ENCODE measurements at regions not wholly inside any gene's neighbourhood (a gene's known extent, or its start where the extent isn't known, plus 50 kb on each side); places are given as distances from the start of the nearest gene placed in this dataset.

DNA sequence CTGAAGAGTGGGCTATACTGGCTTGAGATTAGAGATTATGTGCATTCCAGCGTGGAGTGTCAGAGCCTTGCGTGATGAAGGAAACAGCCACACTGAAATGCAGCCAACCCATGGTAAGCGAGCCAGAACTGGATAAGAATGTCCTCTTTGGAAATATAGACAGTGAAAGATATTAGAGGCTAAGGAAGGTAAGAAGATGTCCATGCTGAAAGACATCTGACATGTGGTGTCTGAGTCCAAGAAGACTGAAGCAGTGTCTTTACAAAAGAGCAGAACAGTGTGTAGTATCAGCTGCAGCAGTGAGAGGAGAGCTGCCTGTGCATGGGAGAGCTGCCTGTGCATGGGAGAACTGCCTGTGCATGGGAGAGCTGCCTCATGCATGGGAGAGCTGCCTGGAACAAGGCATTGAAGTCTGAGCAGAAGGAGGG, 672.2 kb downstream of the DIPK2A start:
- H3K27ac ChIP-seq: no peak overlapping the region
- no peaks in the 10 kb centered on the region for H3K9me3 ChIP-seq
- DNase-seq (ENCODE audit: low spot score in 2 of 2): no peak
- no peaks in the 10 kb centered on the region for H3K27me3 ChIP-seq
- no peak overlapping the region for H3K4me3 ChIP-seq
- TF ChIP-seq, protein P1, sequence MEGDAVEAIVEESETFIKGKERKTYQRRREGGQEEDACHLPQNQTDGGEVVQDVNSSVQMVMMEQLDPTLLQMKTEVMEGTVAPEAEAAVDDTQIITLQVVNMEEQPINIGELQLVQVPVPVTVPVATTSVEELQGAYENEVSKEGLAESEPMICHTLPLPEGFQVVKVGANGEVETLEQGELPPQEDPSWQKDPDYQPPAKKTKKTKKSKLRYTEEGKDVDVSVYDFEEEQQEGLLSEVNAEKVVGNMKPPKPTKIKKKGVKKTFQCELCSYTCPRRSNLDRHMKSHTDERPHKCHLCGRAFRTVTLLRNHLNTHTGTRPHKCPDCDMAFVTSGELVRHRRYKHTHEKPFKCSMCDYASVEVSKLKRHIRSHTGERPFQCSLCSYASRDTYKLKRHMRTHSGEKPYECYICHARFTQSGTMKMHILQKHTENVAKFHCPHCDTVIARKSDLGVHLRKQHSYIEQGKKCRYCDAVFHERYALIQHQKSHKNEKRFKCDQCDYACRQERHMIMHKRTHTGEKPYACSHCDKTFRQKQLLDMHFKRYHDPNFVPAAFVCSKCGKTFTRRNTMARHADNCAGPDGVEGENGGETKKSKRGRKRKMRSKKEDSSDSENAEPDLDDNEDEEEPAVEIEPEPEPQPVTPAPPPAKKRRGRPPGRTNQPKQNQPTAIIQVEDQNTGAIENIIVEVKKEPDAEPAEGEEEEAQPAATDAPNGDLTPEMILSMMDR (IDR thresholded peaks at IDR 0.05): no peak
- no peak for TF ChIP-seq EP300 (IDR thresholded peaks at IDR 0.05)
- TF ChIP-seq POLR2A (IDR thresholded peaks at IDR 0.05): no peak
- H3K36me3 ChIP-seq: no peaks in the 10 kb centered on the region
- 70 to 73% methylated on average over 3 of the region's 3 CpGs for WGBS, 2 donors
- no peaks in the 10 kb centered on the region for H3K4me1 ChIP-seq

DNA sequence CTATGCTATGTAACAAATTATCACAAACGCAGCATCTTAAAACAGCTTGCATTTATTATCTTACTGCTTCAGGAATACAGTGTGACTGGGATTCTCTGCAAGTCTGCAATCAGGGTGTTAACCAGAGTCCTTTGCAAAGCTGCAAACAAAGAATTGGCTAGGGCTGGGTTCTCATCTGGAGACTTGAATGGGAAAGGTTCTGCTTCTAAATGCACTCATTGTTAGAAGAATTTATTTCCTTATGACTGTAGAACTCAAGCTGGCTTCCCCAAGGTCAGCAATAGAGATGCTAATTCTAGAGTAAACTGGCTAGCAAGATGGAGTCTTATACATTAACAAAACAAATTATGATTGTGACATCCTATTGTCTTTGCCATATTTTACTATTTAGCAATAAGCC, 673.7 kb downstream of the DIPK2A start:
- WGBS, 2 donors: 84 to 96% methylated on average over 1 of the region's 1 CpG
- no peak overlapping the region for H3K4me3 ChIP-seq
- TF ChIP-seq POLR2A (IDR thresholded peaks at IDR 0.05) (no peak), EP300 (IDR thresholded peaks at IDR 0.05) (no peak)
- TF ChIP-seq, protein P1 (IDR thresholded peaks at IDR 0.05): no peak
- H3K27me3 ChIP-seq: no peaks in the 10 kb centered on the region
- no peaks in the 10 kb centered on the region for H3K4me1 ChIP-seq
- no peak overlapping the region for H3K27ac ChIP-seq
- H3K36me3 ChIP-seq: no peaks in the 10 kb centered on the region
- H3K9me3 ChIP-seq: no peaks in the 10 kb centered on the region
- no peak for DNase-seq (ENCODE audit: low spot score in 2 of 2)

DNA sequence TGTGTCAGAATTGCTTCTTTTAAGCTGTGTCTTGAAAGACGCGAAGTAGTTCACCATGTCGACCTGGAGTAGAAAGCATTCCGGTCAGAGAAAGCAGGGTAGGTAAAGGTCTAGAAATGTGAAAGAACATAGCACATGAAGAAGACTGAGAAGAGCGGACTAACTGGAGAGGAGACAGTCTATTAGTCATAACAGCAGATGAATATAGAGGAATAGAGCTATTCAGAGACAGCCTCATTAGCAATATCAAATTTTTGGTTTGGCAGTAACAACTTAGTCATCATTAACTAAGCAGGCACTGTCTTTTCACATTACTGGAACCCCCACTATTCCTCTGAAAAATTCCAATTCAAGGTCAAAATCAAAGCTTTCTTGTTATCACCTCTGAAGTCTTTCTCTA, 678.8 kb downstream of the DIPK2A start:
- Histone ChIP-seq H3K4me3 (no peak overlapping the region), H3K9me3 (no peaks in the 10 kb centered on the region), H3K27ac (no peak overlapping the region), H3K36me3 (no peaks in the 10 kb centered on the region), H3K27me3 (no peaks in the 10 kb centered on the region), H3K4me1 (no peaks in the 10 kb centered on the region)
- TF ChIP-seq EP300 (IDR thresholded peaks at IDR 0.05) (no peak), POLR2A (IDR thresholded peaks at IDR 0.05) (no peak)
- TF ChIP-seq, protein P1 (IDR thresholded peaks at IDR 0.05): no peak
- no peak for DNase-seq (ENCODE audit: low spot score in 2 of 2)
- WGBS, 2 donors: 93 to 96% methylated on average over 5 of the region's 5 CpGs

DNA sequence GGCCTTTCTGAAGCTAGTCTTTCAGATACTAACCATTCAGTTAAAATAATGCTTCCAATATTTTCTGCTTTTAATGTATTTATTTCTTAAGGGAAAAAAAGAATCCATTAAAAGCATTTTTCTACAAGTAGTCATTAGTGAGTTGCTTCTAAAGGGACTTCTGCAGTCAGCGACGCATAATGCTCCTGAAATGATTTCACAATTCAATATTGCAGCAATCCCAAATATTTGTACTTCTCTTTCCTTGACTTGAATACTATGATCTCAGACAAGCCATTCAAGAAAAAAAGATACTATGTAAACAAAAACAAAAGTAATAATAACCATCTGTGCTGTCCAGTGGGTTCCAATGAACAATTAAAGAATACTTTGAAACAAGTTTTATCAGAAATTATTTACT, 681.0 kb downstream of the DIPK2A start:
- H3K4me3 ChIP-seq: no peak overlapping the region
- TF ChIP-seq, protein P1 (IDR thresholded peaks at IDR 0.05): no peak
- TF ChIP-seq POLR2A (IDR thresholded peaks at IDR 0.05) (no peak), EP300 (IDR thresholded peaks at IDR 0.05) (no peak)
- no peaks in the 10 kb centered on the region for H3K9me3 ChIP-seq
- H3K36me3 ChIP-seq: no peaks in the 10 kb centered on the region
- 28 to 47% methylated on average over 2 of the region's 2 CpGs for WGBS, 2 donors
- no peak for DNase-seq (ENCODE audit: low spot score in 2 of 2)
- H3K27ac ChIP-seq: no peak overlapping the region
- H3K27me3 ChIP-seq: no peaks in the 10 kb centered on the region
- H3K4me1 ChIP-seq: no peaks in the 10 kb centered on the region

DNA sequence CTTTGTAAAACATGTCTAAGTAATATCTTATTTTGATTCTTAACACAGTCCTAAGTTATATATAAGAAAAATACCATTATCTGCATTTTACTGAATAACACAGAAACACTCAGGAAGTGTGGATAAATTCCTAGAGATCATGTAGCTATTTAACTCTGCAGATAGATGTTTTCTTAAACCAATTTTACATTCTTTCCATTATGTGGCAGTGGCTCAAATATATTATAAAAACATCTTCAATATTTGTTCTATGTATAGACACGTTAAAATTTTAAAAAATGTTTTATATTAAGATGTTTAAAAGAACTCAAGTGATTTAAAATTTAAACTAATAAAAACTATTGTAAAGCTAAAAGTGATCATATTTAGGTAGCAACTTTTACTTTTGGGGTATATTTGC, 683.8 kb downstream of the DIPK2A start:
- DNase-seq (ENCODE audit: low spot score in 2 of 2): no peak
- WGBS, 2 donors: 61 to 68% methylated on average over 1 of the region's 1 CpG

DNA sequence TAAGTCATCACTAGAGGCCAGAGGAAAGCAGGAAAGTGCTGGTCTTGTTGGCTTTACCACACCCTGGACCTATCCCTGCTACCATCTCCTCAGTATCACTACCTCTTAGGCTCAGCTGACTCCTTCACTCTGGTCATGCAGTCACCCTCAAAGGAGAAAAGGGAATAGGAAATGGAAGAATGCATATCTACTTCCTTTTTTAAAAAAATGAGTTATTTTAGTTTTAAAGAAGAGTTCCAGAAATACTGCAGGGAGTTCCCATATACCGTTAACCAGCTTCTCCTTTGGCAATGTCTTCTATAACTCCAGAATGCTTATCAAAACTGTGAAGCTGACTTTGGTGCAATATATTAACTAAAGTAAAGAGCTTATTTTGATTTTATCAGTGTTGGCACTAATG, 688.6 kb downstream of the DIPK2A start:
- Histone ChIP-seq H3K36me3 (no peaks in the 10 kb centered on the region), H3K27me3 (no peaks in the 10 kb centered on the region), H3K27ac (no peak overlapping the region), H3K4me1 (no peaks in the 10 kb centered on the region), H3K9me3 (no peaks in the 10 kb centered on the region), H3K4me3 (no peak overlapping the region)
- TF ChIP-seq, protein P1 (IDR thresholded peaks at IDR 0.05): no peak
- no peak for TF ChIP-seq EP300 (IDR thresholded peaks at IDR 0.05)
- no peak for TF ChIP-seq POLR2A (IDR thresholded peaks at IDR 0.05)
- WGBS, 2 donors: 74 to 77% methylated on average over 1 of the region's 1 CpG
- no peak for DNase-seq (ENCODE audit: low spot score in 2 of 2)

More for the DNA sequence above, 683.8 kb downstream of the DIPK2A start:
- TF ChIP-seq EP300 (IDR thresholded peaks at IDR 0.05): no peak
- H3K4me1 ChIP-seq: no peaks in the 10 kb centered on the region
- no peak overlapping the region for H3K27ac ChIP-seq
- H3K4me3 ChIP-seq: no peak overlapping the region
- H3K27me3 ChIP-seq: no peaks in the 10 kb centered on the region
- H3K36me3 ChIP-seq: no peaks in the 10 kb centered on the region
- no peaks in the 10 kb centered on the region for H3K9me3 ChIP-seq

Measured in tibial nerve (tissue), 4 donors.